ENCODE measurements at regions not wholly inside any gene's neighbourhood (a gene's known extent, or its start where the extent isn't known, plus 50 kb on each side); places are given as distances from the start of the nearest gene placed in this dataset.

GRCh38 chr15:25498835-25499234, 60.0 kb upstream of the UBE3A start:
- TF ChIP-seq CTCF (IDR thresholded peaks at IDR 0.05; ENCODE audit: insufficient read depth, low read depth, low read length): no peak
- TF ChIP-seq EZH2 (IDR thresholded peaks at IDR 0.05; ENCODE audit: insufficient read depth, low read length): no peak

Data from astrocyte (in vitro differentiated cells and primary cell).